ENCODE measurements at regions not wholly inside any gene's neighbourhood (a gene's known extent, or its start where the extent isn't known, plus 50 kb on each side); places are given as distances from the start of the nearest gene placed in this dataset.

- TF ChIP-seq, protein P1, sequence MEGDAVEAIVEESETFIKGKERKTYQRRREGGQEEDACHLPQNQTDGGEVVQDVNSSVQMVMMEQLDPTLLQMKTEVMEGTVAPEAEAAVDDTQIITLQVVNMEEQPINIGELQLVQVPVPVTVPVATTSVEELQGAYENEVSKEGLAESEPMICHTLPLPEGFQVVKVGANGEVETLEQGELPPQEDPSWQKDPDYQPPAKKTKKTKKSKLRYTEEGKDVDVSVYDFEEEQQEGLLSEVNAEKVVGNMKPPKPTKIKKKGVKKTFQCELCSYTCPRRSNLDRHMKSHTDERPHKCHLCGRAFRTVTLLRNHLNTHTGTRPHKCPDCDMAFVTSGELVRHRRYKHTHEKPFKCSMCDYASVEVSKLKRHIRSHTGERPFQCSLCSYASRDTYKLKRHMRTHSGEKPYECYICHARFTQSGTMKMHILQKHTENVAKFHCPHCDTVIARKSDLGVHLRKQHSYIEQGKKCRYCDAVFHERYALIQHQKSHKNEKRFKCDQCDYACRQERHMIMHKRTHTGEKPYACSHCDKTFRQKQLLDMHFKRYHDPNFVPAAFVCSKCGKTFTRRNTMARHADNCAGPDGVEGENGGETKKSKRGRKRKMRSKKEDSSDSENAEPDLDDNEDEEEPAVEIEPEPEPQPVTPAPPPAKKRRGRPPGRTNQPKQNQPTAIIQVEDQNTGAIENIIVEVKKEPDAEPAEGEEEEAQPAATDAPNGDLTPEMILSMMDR (IDR thresholded peaks at IDR 0.05; ENCODE audit: low read depth, low read length), result no peak
- Histone ChIP-seq H3K27me3 (peaks cover 4% of the 10 kb centered on the region), H3K9me3 (ENCODE audit: low read depth) (no peaks in the 10 kb centered on the region), H3K36me3 (no peaks in the 10 kb centered on the region), H3K4me3 (no peak overlapping the region), H3K4me1 (ENCODE audit: low read depth) (no peaks in the 10 kb centered on the region), H3K27ac (no peak overlapping the region)
- no peak for DNase-seq (ENCODE audit: low read depth in 1 of 2, low spot score in 1 of 2)
Measured at GRCh38 chr22:49196046-49196511, 631.6 kb downstream of the BRD1 start.

GRCh38 chr22:49195636-49196035 lies 632.0 kb downstream of the BRD1 start:
- TF ChIP-seq, protein P1 (IDR thresholded peaks at IDR 0.05; ENCODE audit: low read depth, low read length), result no peak
- H3K27me3 ChIP-seq, result peaks cover 4% of the 10 kb centered on the region
- DNase-seq (ENCODE audit: low read depth in 1 of 2, low spot score in 1 of 2), result no peak

DNA sequence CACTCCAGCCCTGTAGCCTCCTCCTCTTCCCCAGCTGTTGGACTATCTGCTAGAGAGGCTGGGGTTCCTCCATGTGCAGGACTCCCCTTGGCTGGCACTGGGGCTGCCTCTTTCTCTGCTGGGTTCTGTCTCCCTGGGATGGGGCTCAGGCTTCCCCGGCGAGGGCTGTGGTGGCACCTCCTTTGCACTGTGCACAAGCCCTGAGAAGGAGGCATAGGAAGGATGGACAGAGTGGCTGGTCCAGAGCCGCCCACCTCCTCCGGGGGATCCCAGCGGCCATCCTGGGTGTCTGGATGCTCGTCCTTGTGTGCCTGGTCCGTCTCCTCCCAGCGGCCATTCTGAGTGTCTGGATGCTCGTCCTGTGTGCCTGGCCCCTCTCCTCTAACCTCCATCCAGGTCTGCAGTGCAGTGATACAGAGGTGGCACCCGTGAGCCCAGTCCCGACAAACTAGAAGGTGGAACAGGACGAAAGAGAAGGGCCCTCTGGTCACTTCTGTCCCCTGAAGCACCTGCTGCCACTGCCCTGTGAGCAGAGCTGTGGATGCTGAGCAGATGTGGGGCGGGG lies 633.7 kb downstream of the BRD1 start:
- TF ChIP-seq, protein P1 (IDR thresholded peaks at IDR 0.05; ENCODE audit: low read depth, low read length), result no peak
- no peaks in the 10 kb centered on the region for H3K36me3 ChIP-seq
- H3K27ac ChIP-seq, result no peak overlapping the region
- H3K27me3 ChIP-seq, result peaks cover 4% of the 10 kb centered on the region
- no peaks in the 10 kb centered on the region for H3K9me3 ChIP-seq (ENCODE audit: low read depth)
- H3K4me1 ChIP-seq (ENCODE audit: low read depth), result no peaks in the 10 kb centered on the region
- H3K4me3 ChIP-seq, result no peak overlapping the region
- no peak for DNase-seq (ENCODE audit: low read depth in 1 of 2, low spot score in 1 of 2)

More at GRCh38 chr22:49195636-49196035, 632.0 kb downstream of the BRD1 start:
- no peak overlapping the region for H3K27ac ChIP-seq
- no peaks in the 10 kb centered on the region for H3K36me3 ChIP-seq
- H3K9me3 ChIP-seq (ENCODE audit: low read depth), result no peaks in the 10 kb centered on the region
- no peaks in the 10 kb centered on the region for H3K4me1 ChIP-seq (ENCODE audit: low read depth)
- H3K4me3 ChIP-seq, result no peak overlapping the region

DNA sequence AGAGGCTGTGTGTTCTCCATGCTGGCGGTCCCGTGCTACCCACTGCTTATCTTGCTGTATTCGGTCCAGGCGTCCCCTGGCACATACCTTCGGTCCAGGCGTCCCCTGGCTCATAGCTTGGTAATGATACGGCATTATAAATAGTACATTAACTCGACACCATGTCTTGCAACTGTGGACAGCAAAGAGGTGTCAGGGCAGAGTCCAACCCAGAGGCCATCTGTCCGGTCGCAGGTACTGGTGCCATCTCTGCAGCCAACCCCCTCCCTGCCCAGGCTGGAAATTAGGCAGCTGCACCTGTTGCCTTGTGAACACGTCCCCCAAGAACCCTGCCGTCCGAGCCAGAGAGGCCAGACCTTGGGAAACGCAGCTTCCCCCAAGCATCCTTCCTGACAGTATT lies 634.3 kb downstream of the BRD1 start:
- H3K27me3 ChIP-seq, result peaks cover 4% of the 10 kb centered on the region
- no peak overlapping the region for H3K27ac ChIP-seq
- no peak for DNase-seq (ENCODE audit: low read depth in 1 of 2, low spot score in 1 of 2)

DNA sequence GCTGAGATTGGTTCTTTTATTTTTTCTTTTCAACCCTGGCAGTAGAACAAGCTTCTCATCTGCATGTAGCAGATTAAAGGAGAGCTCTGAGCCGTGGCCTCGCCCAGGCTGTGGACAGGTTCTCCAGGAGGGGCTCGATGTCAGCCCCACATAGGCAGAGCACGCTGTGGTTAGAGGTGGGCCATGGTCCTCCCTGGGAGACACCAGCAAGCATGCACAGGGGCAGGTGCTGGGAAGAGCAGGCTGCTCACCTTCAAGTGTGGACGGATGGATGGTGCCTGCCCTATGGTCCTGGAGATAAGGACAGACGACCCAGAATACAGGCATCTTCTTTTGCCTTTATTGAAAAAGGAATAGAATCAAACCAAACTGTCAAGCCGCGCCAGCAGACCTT lies 634.8 kb downstream of the BRD1 start:
- TF ChIP-seq, protein P1 (IDR thresholded peaks at IDR 0.05; ENCODE audit: low read depth, low read length), result no peak
- peaks cover 2% of the 10 kb centered on the region for H3K27me3 ChIP-seq
- H3K36me3 ChIP-seq, result no peaks in the 10 kb centered on the region
- no peak for DNase-seq (ENCODE audit: low read depth in 1 of 2, low spot score in 1 of 2)
- H3K9me3 ChIP-seq (ENCODE audit: low read depth), result no peaks in the 10 kb centered on the region
- no peak overlapping the region for H3K4me3 ChIP-seq
- no peaks in the 10 kb centered on the region for H3K4me1 ChIP-seq (ENCODE audit: low read depth)
- H3K27ac ChIP-seq, result no peak overlapping the region

More for the DNA sequence above, 634.3 kb downstream of the BRD1 start:
- no peaks in the 10 kb centered on the region for H3K36me3 ChIP-seq
- no peak overlapping the region for H3K4me3 ChIP-seq
- no peaks in the 10 kb centered on the region for H3K4me1 ChIP-seq (ENCODE audit: low read depth)
- TF ChIP-seq, protein P1 (IDR thresholded peaks at IDR 0.05; ENCODE audit: low read depth, low read length), result no peak
- H3K9me3 ChIP-seq (ENCODE audit: low read depth), result no peaks in the 10 kb centered on the region
